Neural crest cell (in vitro differentiated cells): ENCODE measurements at regions not wholly inside any gene's neighbourhood (a gene's known extent, or its start where the extent isn't known, plus 50 kb on each side); places are given as distances from the start of the nearest gene placed in this dataset.

Experiments
- DNase-seq: peaks from one replicate; pipeline ENCODE4 v3.0.0; 2021; ENCODE audit warnings: low read depth, mixed read lengths, low spot score
- H3K27ac Mint-ChIP-seq: one replicate; pipeline ENCODE4 v1.8.0; 2021; ENCODE audit warnings: mild to moderate bottlenecking, mixed read lengths; ENCODE audit not compliant: unreplicated experiment
- H3K27me3 Mint-ChIP-seq: 2 replicates; pipeline ENCODE4 v1.8.0; 2021; ENCODE audit warnings: low read depth, mild to moderate bottlenecking, mixed read lengths
- H3K36me3 Mint-ChIP-seq: 2 replicates; pipeline ENCODE4 v1.8.0; 2021; ENCODE audit warnings: low read depth, mild to moderate bottlenecking, mixed read lengths
- H3K4me1 Mint-ChIP-seq: 2 replicates; pipeline ENCODE4 v1.8.0; 2021; ENCODE audit warnings: mixed read lengths
- H3K4me3 Mint-ChIP-seq: one replicate; pipeline ENCODE4 v1.8.0; 2021; ENCODE audit warnings: mild to moderate bottlenecking, mixed read lengths
- H3K9me3 Mint-ChIP-seq: 2 replicates; pipeline ENCODE4 v1.8.0; 2021; ENCODE audit warnings: mixed read lengths
- TF ChIP-seq, protein P1 (sequence below): fragments of 200-600 bp; sonication (generic); conservative IDR thresholded peaks from 2 replicates; pipeline ENCODE4 v1.5.0; 2021; ENCODE audit warnings: antibody characterized with exemption, mild to moderate bottlenecking

DNA sequence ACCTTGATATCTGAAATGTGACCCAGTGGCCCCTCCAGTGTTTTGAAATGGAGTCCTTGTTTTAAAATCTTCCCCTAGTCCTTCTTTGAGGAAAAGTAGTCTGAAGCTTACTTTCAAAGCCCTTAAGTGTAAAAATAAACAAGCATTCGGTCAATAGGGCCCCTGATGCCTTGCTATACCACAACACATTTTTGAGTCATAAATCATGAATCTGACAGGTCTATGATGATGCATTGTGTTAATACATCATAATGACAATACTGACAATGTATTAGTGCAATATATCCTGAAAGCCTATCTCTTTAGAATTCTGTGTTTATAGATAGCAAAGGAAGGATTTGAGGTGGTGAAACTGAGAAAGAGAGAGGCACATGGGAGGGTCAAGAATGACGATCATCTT lies 464.2 kb downstream of the MEIS1 start:
- no peaks in the 10 kb centered on the region for H3K9me3 Mint-ChIP-seq
- TF ChIP-seq, protein P1, sequence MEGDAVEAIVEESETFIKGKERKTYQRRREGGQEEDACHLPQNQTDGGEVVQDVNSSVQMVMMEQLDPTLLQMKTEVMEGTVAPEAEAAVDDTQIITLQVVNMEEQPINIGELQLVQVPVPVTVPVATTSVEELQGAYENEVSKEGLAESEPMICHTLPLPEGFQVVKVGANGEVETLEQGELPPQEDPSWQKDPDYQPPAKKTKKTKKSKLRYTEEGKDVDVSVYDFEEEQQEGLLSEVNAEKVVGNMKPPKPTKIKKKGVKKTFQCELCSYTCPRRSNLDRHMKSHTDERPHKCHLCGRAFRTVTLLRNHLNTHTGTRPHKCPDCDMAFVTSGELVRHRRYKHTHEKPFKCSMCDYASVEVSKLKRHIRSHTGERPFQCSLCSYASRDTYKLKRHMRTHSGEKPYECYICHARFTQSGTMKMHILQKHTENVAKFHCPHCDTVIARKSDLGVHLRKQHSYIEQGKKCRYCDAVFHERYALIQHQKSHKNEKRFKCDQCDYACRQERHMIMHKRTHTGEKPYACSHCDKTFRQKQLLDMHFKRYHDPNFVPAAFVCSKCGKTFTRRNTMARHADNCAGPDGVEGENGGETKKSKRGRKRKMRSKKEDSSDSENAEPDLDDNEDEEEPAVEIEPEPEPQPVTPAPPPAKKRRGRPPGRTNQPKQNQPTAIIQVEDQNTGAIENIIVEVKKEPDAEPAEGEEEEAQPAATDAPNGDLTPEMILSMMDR, result no peak
- H3K36me3 Mint-ChIP-seq, result no peaks in the 10 kb centered on the region
- no peak overlapping the region for H3K4me3 Mint-ChIP-seq
- H3K4me1 Mint-ChIP-seq, result no peaks in the 10 kb centered on the region
- H3K27ac Mint-ChIP-seq, result no peak overlapping the region
- DNase-seq, result no peak
- H3K27me3 Mint-ChIP-seq, result no peaks in the 10 kb centered on the region

DNA sequence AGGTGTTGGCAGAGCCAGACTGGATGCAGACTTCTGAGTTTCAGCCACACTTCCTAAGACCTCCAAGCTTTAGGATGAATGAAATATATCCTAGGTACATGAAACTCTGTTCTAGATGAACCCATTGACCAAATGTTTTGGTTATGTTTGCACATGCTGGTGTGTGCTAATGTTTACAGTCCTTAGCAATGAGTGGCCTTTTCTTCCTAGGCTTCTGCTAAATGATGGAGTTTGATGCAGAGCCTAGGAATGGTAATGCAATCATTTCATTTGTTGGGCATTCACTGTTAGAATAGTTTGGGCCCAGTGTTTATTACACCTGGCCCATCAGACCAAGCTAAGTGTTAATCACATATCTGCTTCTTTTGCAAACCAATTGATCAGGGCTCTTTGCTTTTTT lies 464.7 kb downstream of the MEIS1 start:
- H3K4me1 Mint-ChIP-seq, result no peaks in the 10 kb centered on the region
- H3K36me3 Mint-ChIP-seq, result no peaks in the 10 kb centered on the region
- no peaks in the 10 kb centered on the region for H3K27me3 Mint-ChIP-seq
- no peak overlapping the region for H3K4me3 Mint-ChIP-seq
- H3K9me3 Mint-ChIP-seq, result no peaks in the 10 kb centered on the region
- H3K27ac Mint-ChIP-seq, result no peak overlapping the region
- no peak for DNase-seq
- TF ChIP-seq, protein P1, result no peak

DNA sequence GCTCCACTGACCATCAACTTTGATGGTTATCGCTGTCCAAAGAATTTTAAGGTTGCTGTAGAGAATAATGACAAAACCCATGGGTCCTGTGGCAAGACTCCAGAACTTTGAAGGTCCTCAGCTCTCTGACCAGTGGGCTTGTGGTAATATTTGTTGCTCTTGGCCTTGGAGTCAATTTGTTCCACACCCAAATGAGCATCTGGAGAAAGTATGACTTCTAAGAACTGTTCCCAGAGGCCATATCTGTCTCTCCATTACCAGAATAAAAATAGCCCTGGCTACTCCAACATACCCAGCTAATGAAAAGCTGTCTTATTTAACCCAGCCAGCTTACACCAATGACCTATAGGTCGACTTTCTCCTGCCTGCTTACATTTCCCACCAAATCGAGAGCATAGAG lies 466.4 kb downstream of the MEIS1 start:
- no peak for DNase-seq
- Mint-ChIP-seq H3K36me3 (no peaks in the 10 kb centered on the region), H3K9me3 (no peaks in the 10 kb centered on the region), H3K27me3 (no peaks in the 10 kb centered on the region), H3K4me1 (no peaks in the 10 kb centered on the region), H3K27ac (no peak overlapping the region), H3K4me3 (no peak overlapping the region)
- TF ChIP-seq, protein P1, result no peak

DNA sequence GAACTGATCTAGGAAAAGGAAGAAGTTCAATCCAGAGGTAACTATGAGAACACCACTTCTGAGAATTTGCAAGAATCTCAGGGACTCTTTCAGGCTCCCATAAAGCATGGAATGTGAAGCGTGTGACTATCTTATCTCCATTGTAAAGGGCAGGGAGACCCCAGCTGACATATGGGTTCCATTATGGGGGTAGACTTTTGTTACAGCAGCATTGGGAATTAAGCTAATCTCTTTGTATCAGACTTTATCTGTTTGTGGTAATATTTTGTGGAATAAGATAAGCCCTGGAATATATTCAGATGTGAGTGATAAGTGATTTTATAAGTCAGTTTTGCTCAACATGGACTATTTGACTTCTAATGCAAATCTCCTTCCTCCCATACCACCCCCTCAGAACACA lies 468.3 kb downstream of the MEIS1 start:
- H3K4me1 Mint-ChIP-seq, result no peaks in the 10 kb centered on the region
- H3K9me3 Mint-ChIP-seq, result no peaks in the 10 kb centered on the region
- TF ChIP-seq, protein P1, result no peak
- no peak for DNase-seq
- H3K4me3 Mint-ChIP-seq, result no peak overlapping the region
- H3K27ac Mint-ChIP-seq, result no peak overlapping the region
- H3K27me3 Mint-ChIP-seq, result no peaks in the 10 kb centered on the region
- no peaks in the 10 kb centered on the region for H3K36me3 Mint-ChIP-seq

DNA sequence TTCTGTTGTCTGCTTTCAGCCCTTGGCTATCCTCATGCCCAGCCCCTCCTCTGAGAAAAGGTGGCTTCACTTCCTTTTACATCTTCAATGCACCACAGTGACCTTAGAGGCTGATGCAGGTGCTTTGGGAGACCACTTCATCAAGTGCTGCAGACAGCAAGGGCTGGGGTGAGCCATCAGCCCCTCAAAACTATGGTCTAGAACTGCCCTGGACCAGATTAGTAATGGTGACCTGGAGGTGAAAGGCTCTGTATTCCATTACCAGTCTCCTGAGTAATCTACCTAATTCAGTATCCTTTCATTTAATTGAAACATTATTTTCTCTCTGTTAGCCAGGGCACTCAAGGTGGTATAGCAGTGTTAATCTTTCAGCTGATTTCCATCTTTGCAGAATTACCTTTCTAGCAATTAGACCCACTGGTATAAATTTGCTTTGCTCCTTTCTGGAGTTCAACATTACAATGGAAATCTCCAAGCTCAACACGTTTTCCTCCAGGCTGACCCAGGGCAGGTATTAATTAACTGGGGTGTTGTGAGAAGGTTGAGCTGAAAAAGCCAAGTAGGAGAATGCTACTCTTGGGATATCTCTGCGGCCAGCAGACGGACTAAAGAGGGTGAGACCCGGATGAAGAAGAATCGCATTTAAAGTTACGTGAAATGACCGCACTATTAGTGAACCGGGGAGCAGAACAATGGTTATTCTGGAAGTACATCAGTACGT lies 469.0 kb downstream of the MEIS1 start:
- no peaks in the 10 kb centered on the region for H3K36me3 Mint-ChIP-seq
- no peak for DNase-seq
- TF ChIP-seq, protein P1, result no peak
- H3K4me3 Mint-ChIP-seq, result no peak overlapping the region
- no peak overlapping the region for H3K27ac Mint-ChIP-seq
- H3K27me3 Mint-ChIP-seq, result no peaks in the 10 kb centered on the region
- H3K4me1 Mint-ChIP-seq, result no peaks in the 10 kb centered on the region
- no peaks in the 10 kb centered on the region for H3K9me3 Mint-ChIP-seq
